Body of pancreas (tissue), 4 donors: ENCODE measurements at regions not wholly inside any gene's neighbourhood (a gene's known extent, or its start where the extent isn't known, plus 50 kb on each side); places are given as distances from the start of the nearest gene placed in this dataset.

Experiments
- ATAC-seq: fragments of 150-250 bp; one replicate; pipeline ENCODE4 v1.9.1; 2016
- DNase-seq, 4 donors: peaks; one replicate each; pipeline ENCODE4 v3.0.0-alpha.2; 2019
- H3K27ac ChIP-seq, 4 donors: fragments of 200-600 bp; sonication (generic); 1 replicate in 3 of 4; 2 replicates in 1 of 4; pipeline versions ENCODE4 v1.5.1 to v1.6.1; 2016 to 2019; ENCODE audit warnings: mild to moderate bottlenecking in 1 of 4, mixed read lengths in 1 of 4, moderate library complexity in 1 of 4
- H3K27me3 ChIP-seq, 2 donors: fragments of 200-600 bp; sonication (generic); one replicate each; pipeline ENCODE4 v1.6.0; 2016; ENCODE audit warnings: mild to moderate bottlenecking in 1 of 2
- H3K36me3 ChIP-seq, 2 donors: fragments of 200-600 bp; sonication (generic); replicated peaks in 1 of 2; 2 replicates each; pipeline ENCODE4 v1.5.1; 2016; ENCODE audit warnings: low read depth in 2 of 2; ENCODE audit not compliant: insufficient read depth in 1 of 2
- H3K4me1 ChIP-seq: fragments of 200-600 bp; sonication (generic); one replicate; pipeline ENCODE4 v1.6.0; 2016
- H3K4me3 ChIP-seq, 2 donors: fragments of 200-600 bp; sonication (generic); 1 replicate in 1 of 2; 2 replicates in 1 of 2; pipeline ENCODE4 v1.5.1; 2016 to 2019
- H3K9me3 ChIP-seq, 3 donors: fragments of 200-600 bp; sonication (generic); 1 replicate in 2 of 3; 2 replicates in 1 of 3; pipeline ENCODE4 v1.5.1; 2016
- POLR2A ChIP-seq, 3 donors: fragments of 450-650 bp; IDR thresholded peaks; one replicate each; pipeline ENCODE4 v1.6.1; 2016; ENCODE audit warnings: antibody characterized with exemption in 3 of 3, mild to moderate bottlenecking in 2 of 3
- WGBS, 2 donors: methylation state at CpG; one replicate each; pipeline ENCODE4 v1.1.5; 2017; 5-methylcytosine and 5-hydroxymethylcytosine counted together
- intact Hi-C: fragments of 100-400 bp; cut with DNase I; formaldehyde crosslinking; loops from one replicate; pipeline ENCODE4 v1.15.1; 2023
- TF ChIP-seq, protein P1 (sequence below), 7 experiments: fragments of 450-650 bp in 4 of 7; fragments of 200-600 bp in 3 of 7; sonication (generic) in 3 of 7; IDR thresholded peaks; one replicate each; pipeline ENCODE4 v1.5.1; 2016 to 2019; ENCODE audit warnings: antibody characterized with exemption in 7 of 7

- TF ChIP-seq POLR2A (IDR thresholded peaks at IDR 0.05) = no peak
- TF ChIP-seq, protein P1, sequence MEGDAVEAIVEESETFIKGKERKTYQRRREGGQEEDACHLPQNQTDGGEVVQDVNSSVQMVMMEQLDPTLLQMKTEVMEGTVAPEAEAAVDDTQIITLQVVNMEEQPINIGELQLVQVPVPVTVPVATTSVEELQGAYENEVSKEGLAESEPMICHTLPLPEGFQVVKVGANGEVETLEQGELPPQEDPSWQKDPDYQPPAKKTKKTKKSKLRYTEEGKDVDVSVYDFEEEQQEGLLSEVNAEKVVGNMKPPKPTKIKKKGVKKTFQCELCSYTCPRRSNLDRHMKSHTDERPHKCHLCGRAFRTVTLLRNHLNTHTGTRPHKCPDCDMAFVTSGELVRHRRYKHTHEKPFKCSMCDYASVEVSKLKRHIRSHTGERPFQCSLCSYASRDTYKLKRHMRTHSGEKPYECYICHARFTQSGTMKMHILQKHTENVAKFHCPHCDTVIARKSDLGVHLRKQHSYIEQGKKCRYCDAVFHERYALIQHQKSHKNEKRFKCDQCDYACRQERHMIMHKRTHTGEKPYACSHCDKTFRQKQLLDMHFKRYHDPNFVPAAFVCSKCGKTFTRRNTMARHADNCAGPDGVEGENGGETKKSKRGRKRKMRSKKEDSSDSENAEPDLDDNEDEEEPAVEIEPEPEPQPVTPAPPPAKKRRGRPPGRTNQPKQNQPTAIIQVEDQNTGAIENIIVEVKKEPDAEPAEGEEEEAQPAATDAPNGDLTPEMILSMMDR (IDR thresholded peaks at IDR 0.05) = no peak
- Histone ChIP-seq H3K4me1 (no peaks in the 10 kb centered on the region), H3K27ac (no peak overlapping the region), H3K27me3 (no peaks in the 10 kb centered on the region), H3K36me3 (no peaks in the 10 kb centered on the region), H3K9me3 (no peaks in the 10 kb centered on the region), H3K4me3 (no peak overlapping the region)
- no peak for ATAC-seq
- 37 to 38% methylated on average over 3 of the region's 3 CpGs for WGBS, 2 donors
- DNase-seq = no peak
- intact Hi-C loops = no loop called here
Observed at GRCh38 chr3:6351752-6352151, 509.2 kb upstream of the GRM7 start.

DNA sequence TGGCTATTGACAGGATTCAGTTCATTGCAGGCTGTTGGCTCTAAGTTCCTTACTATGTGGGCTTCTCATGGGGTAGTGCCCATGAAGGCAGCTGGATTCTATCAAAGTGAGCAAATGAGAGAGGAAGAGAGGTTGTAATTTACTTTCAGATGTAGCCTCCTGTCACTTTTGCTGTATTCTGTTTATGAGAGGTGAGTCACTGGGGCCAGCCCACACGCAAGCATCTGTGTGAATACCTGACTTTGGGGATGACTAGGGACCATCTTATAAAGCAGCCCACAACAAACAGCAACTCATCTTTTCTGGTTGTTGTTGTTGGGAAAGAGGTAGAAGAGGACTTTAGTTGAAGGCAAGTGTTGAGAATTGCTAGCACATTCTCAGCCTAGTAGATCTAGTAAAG is 506.3 kb upstream of the GRM7 start:
- WGBS, 2 donors = 94 to 100% methylated on average over 1 of the region's 1 CpG
- intact Hi-C loops = no loop called here
- DNase-seq = no peak

DNA sequence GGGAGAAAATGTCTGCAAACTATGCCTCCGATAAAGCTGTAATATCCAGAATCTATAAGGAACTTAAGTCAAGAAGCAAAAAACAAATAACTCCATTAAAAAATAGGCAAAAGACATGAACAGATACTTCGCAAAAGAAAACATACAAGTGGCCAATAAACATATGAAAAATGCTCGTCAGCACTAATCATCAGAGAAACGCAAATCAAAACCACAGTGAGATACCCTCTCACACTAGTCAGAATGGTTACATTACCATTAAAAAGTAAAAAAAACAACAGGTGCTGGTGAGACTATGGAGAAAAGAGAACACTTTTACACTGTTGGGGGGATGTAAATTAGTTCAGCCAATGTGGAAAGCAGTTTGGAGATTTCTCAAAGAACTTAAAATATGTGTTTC is 498.5 kb upstream of the GRM7 start:
- intact Hi-C loops = no loop called here
- 88 to 95% methylated on average over 4 of the region's 4 CpGs for WGBS, 2 donors
- no peaks in the 10 kb centered on the region for H3K36me3 ChIP-seq
- H3K4me1 ChIP-seq = no peaks in the 10 kb centered on the region
- TF ChIP-seq POLR2A (IDR thresholded peaks at IDR 0.05) = no peak
- TF ChIP-seq, protein P1 (IDR thresholded peaks at IDR 0.05) = no peak
- DNase-seq (no peak), ATAC-seq (no peak)
- no peaks in the 10 kb centered on the region for H3K9me3 ChIP-seq
- H3K27ac ChIP-seq = no peak overlapping the region
- no peaks in the 10 kb centered on the region for H3K27me3 ChIP-seq
- H3K4me3 ChIP-seq = no peak overlapping the region

More for the DNA sequence above, 506.3 kb upstream of the GRM7 start:
- Histone ChIP-seq H3K9me3 (no peaks in the 10 kb centered on the region), H3K4me3 (no peak overlapping the region), H3K4me1 (no peaks in the 10 kb centered on the region), H3K27me3 (no peaks in the 10 kb centered on the region), H3K36me3 (no peaks in the 10 kb centered on the region), H3K27ac (no peak overlapping the region)
- TF ChIP-seq, protein P1 (IDR thresholded peaks at IDR 0.05) = no peak
- TF ChIP-seq POLR2A (IDR thresholded peaks at IDR 0.05) = no peak
- no peak for ATAC-seq

DNA sequence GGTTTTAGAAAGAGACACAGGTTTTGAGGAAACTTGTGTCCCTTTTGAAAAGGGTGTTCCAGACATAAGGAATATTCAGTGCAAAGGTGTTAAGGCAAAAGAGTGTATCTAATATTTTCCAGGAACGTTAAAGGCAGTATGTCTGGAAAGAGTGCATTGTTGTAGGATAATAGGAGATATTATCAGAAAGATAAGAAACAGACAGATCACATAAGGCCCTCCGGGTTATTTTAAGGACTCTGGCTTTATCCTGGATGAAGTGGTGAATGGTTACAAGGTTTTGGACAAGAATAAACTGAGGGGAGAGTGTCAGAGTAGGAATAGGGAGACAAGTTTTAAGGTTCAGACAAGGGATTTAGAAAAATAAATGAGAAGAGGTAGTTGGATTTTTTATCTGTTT is 493.7 kb upstream of the GRM7 start:
- no peaks in the 10 kb centered on the region for H3K9me3 ChIP-seq
- H3K27me3 ChIP-seq = no peaks in the 10 kb centered on the region
- intact Hi-C loops = no loop called here
- H3K36me3 ChIP-seq = no peaks in the 10 kb centered on the region
- no peak for ATAC-seq
- no peak for TF ChIP-seq POLR2A (IDR thresholded peaks at IDR 0.05)
- TF ChIP-seq, protein P1 (IDR thresholded peaks at IDR 0.05) = no peak
- no peak for DNase-seq
- no peak overlapping the region for H3K27ac ChIP-seq
- H3K4me3 ChIP-seq = no peak overlapping the region
- no peaks in the 10 kb centered on the region for H3K4me1 ChIP-seq
- WGBS, 2 donors = 55 to 57% methylated on average over 2 of the region's 2 CpGs

DNA sequence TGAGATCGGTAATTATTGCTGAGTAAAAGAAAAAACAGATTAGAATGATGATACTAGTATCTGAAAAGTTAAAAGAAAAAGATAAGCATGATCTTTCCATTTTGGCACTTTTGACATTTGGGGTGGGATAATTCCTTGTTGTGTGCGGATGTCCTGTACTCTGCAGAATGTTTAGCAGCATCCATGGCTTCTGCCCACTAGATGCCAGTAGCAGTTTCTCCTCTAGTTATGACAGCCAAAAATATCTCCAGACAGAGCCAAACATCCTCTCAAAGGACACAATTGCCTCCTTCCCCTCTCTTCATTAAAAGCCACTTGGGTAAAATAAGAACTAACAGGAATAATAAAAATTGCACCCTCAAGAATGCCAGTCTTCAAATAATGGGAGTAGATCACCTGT is 468.8 kb upstream of the GRM7 start:
- no peaks in the 10 kb centered on the region for H3K27me3 ChIP-seq
- no peaks in the 10 kb centered on the region for H3K36me3 ChIP-seq
- TF ChIP-seq POLR2A (IDR thresholded peaks at IDR 0.05) = no peak
- TF ChIP-seq, protein P1 (IDR thresholded peaks at IDR 0.05) = no peak
- intact Hi-C loops = no loop called here
- no peaks in the 10 kb centered on the region for H3K9me3 ChIP-seq
- no peak overlapping the region for H3K4me3 ChIP-seq
- ATAC-seq = no peak
- no peaks in the 10 kb centered on the region for H3K4me1 ChIP-seq
- H3K27ac ChIP-seq = no peak overlapping the region
- 82 to 88% methylated on average over 2 of the region's 2 CpGs for WGBS, 2 donors
- DNase-seq = no peak
